GM23248 (cell line): ENCODE measurements at regions not wholly inside any gene's neighbourhood (a gene's known extent, or its start where the extent isn't known, plus 50 kb on each side); places are given as distances from the start of the nearest gene placed in this dataset.

ENCODE experiments used
- DNase-seq: peaks from one replicate; pipeline ENCODE4 v3.0.0-alpha.2; 2015
- H2AFZ ChIP-seq: fragments of 200-600 bp; sonication (generic); 2 replicates; pipeline ENCODE4 v1.6.1; 2016; ENCODE audit warnings: antibody characterized with exemption
- H3F3A ChIP-seq: fragments of 200-600 bp; sonication (generic); 2 replicates; pipeline ENCODE4 v1.6.1; 2016; ENCODE audit warnings: mild to moderate bottlenecking, antibody characterized with exemption, mixed run types; ENCODE audit not compliant: insufficient read depth
- H3K27ac ChIP-seq: fragments of 200-600 bp; sonication (generic); 2 replicates; pipeline ENCODE4 v1.5.1; 2016; ENCODE audit warnings: mild to moderate bottlenecking
- H3K27me3 ChIP-seq: fragments of 200-600 bp; sonication (generic); replicated peaks from 2 replicates; pipeline ENCODE4 v1.6.1; 2016; ENCODE audit warnings: mild to moderate bottlenecking; ENCODE audit not compliant: insufficient read depth
- H3K36me3 ChIP-seq: fragments of 200-600 bp; sonication (generic); 2 replicates; pipeline ENCODE4 v1.6.1; 2016; ENCODE audit warnings: low read depth, mild to moderate bottlenecking
- H3K4me1 ChIP-seq: fragments of 200-600 bp; sonication (generic); 2 replicates; pipeline ENCODE4 v1.6.1; 2016; ENCODE audit warnings: mild to moderate bottlenecking; ENCODE audit not compliant: insufficient read depth
- H3K4me2 ChIP-seq: fragments of 200-600 bp; sonication (generic); one replicate; pipeline ENCODE4 v1.6.1; 2016; ENCODE audit warnings: mild to moderate bottlenecking; ENCODE audit not compliant: unreplicated experiment
- H3K4me3 ChIP-seq: fragments of 200-600 bp; sonication (generic); 2 replicates; pipeline ENCODE4 v1.5.1; 2016; ENCODE audit warnings: mild to moderate bottlenecking
- H3K79me2 ChIP-seq: fragments of 200-600 bp; sonication (generic); 2 replicates; pipeline ENCODE4 v1.6.1; 2016; ENCODE audit warnings: mild to moderate bottlenecking; ENCODE audit not compliant: insufficient read depth
- H3K9ac ChIP-seq: fragments of 200-600 bp; sonication (generic); 2 replicates; pipeline ENCODE4 v1.6.1; 2016; ENCODE audit warnings: mild to moderate bottlenecking
- H3K9me2 ChIP-seq: fragments of 200-600 bp; sonication (generic); 2 replicates; pipeline ENCODE4 v1.6.1; 2016; ENCODE audit warnings: mixed run types, mild to moderate bottlenecking, moderate library complexity; ENCODE audit not compliant: insufficient read depth
- H3K9me3 ChIP-seq: fragments of 200-600 bp; sonication (generic); one replicate; pipeline ENCODE4 v1.6.1; 2017; ENCODE audit warnings: low read depth
- H4K20me1 ChIP-seq: fragments of 200-600 bp; sonication (generic); 2 replicates; pipeline ENCODE4 v1.6.0; 2016; ENCODE audit not compliant: insufficient read depth
- EZH2 ChIP-seq: fragments of 200-600 bp; sonication (generic); IDR thresholded peaks from 2 replicates; pipeline ENCODE4 v1.6.1; 2018; ENCODE audit warnings: antibody characterized with exemption, mild to moderate bottlenecking; ENCODE audit not compliant: insufficient read depth, poor library complexity, severe bottlenecking
- EZH2phosphoT487 ChIP-seq: fragments of 200-600 bp; sonication (generic); IDR thresholded peaks from 2 replicates; pipeline ENCODE4 v1.6.1; 2018; ENCODE audit warnings: antibody characterized with exemption, moderate library complexity, mild to moderate bottlenecking, low read depth; ENCODE audit not compliant: insufficient read depth
- WGBS, 2 experiments: methylation state at CpG; one replicate each; pipeline ENCODE4 v1.1.6; 2015 to 2017; ENCODE audit warnings: low lambda C conversion rate in 2 of 2, low coverage in 1 of 2; ENCODE audit errors: missing lambda C conversion rate in 2 of 2; 5-methylcytosine and 5-hydroxymethylcytosine counted together
- in situ Hi-C: fragments of 300-500 bp; cut with MboI; formaldehyde crosslinking; loops from 2 replicates; pipeline ENCODE4 v1.15.0; 2020

- Histone ChIP-seq H3K9me3 (no peaks in the 10 kb centered on the region), H3K36me3 (no peaks in the 10 kb centered on the region), H3F3A (no peaks in the 10 kb centered on the region), H3K4me3 (no peak overlapping the region), H3K27ac (no peak overlapping the region), H3K27me3 (no peaks in the 10 kb centered on the region), H3K4me2 (no peak overlapping the region), H3K4me1 (no peaks in the 10 kb centered on the region), H3K79me2 (no peaks in the 10 kb centered on the region), H3K9ac (no peak overlapping the region), H4K20me1 (no peaks in the 10 kb centered on the region), H2AFZ (no peak overlapping the region), H3K9me2 (no peaks in the 10 kb centered on the region)
- 75 to 82% methylated on average over 9 to 13 of the region's 13 CpGs for WGBS, 2 experiments
- DNase-seq = peak; percentile 0
- in situ Hi-C loops = no loop called here
- no peak for TF ChIP-seq EZH2
Measured at GRCh38 chr14:43540948-43541347, 966.1 kb downstream of the FSCB start.

GRCh38 chr14:43539210-43539609 lies 967.9 kb downstream of the FSCB start:
- TF ChIP-seq EZH2 = no peak
- no peak for TF ChIP-seq EZH2phosphoT487
- no peaks in the 10 kb centered on the region for H3K4me1 ChIP-seq
- H2AFZ ChIP-seq = no peak overlapping the region
- no peaks in the 10 kb centered on the region for H3K9me2 ChIP-seq
- H3K9me3 ChIP-seq = no peaks in the 10 kb centered on the region
- no peaks in the 10 kb centered on the region for H3K79me2 ChIP-seq
- no peaks in the 10 kb centered on the region for H3K36me3 ChIP-seq
- DNase-seq = peak; percentile 37
- no peaks in the 10 kb centered on the region for H3K27me3 ChIP-seq
- H3K9ac ChIP-seq = no peak overlapping the region
- in situ Hi-C loops = no loop called here
- H3K27ac ChIP-seq = no peak overlapping the region
- H3K4me2 ChIP-seq = peak overlapping the region; percentile 52
- peak overlapping the region; percentile 20; the same call in 1 of the 2 replicates for H3K4me3 ChIP-seq
- WGBS, 2 experiments = 1 to 2% methylated on average over 6 of the region's 6 CpGs
- H4K20me1 ChIP-seq = no peaks in the 10 kb centered on the region
- no peaks in the 10 kb centered on the region for H3F3A ChIP-seq

- Histone ChIP-seq H3K4me3 (no peak overlapping the region), H4K20me1 (no peaks in the 10 kb centered on the region), H3K27ac (no peak overlapping the region), H3K36me3 (no peaks in the 10 kb centered on the region), H3K4me1 (no peaks in the 10 kb centered on the region), H3K79me2 (no peaks in the 10 kb centered on the region), H3F3A (no peaks in the 10 kb centered on the region), H3K9ac (no peak overlapping the region), H3K9me3 (no peaks in the 10 kb centered on the region), H3K27me3 (no peaks in the 10 kb centered on the region), H2AFZ (no peak overlapping the region), H3K9me2 (no peaks in the 10 kb centered on the region), H3K4me2 (no peak overlapping the region)
- TF ChIP-seq EZH2phosphoT487 (no peak), EZH2 (no peak)
- no peak for DNase-seq
- WGBS, 2 experiments = 68 to 69% methylated on average over 18 of the region's 18 CpGs
- in situ Hi-C loops = no loop called here
Measured at GRCh38 chr14:43535231-43535838, 971.7 kb downstream of the FSCB start.

GRCh38 chr14:43532825-43533416 lies 974.2 kb downstream of the FSCB start:
- no peak for DNase-seq
- Histone ChIP-seq H3K4me3 (no peak overlapping the region), H3F3A (no peaks in the 10 kb centered on the region), H3K27me3 (no peaks in the 10 kb centered on the region), H3K9ac (no peak overlapping the region), H3K27ac (no peak overlapping the region), H2AFZ (no peak overlapping the region), H3K36me3 (no peaks in the 10 kb centered on the region), H3K9me2 (no peaks in the 10 kb centered on the region), H4K20me1 (no peaks in the 10 kb centered on the region), H3K79me2 (no peaks in the 10 kb centered on the region), H3K4me1 (no peaks in the 10 kb centered on the region), H3K4me2 (no peak overlapping the region), H3K9me3 (no peaks in the 10 kb centered on the region)
- no peak for TF ChIP-seq EZH2
- TF ChIP-seq EZH2phosphoT487 = no peak
- 77 to 85% methylated on average over 27 to 32 of the region's 40 CpGs for WGBS, 2 experiments
- in situ Hi-C loops = no loop called here
